MM.1S (cell line): ENCODE measurements at regions not wholly inside any gene's neighbourhood (a gene's known extent, or its start where the extent isn't known, plus 50 kb on each side); places are given as distances from the start of the nearest gene placed in this dataset.

Experiments
- EZH2phosphoT487 ChIP-seq: fragments of 300-600 bp; sonication (generic); IDR thresholded peaks from 2 replicates; pipeline ENCODE4 v1.6.1; 2018; ENCODE audit warnings: antibody characterized with exemption, low read length
- TF ChIP-seq, protein P1 (sequence below): fragments of 300-600 bp; sonication (generic); IDR thresholded peaks from 2 replicates; pipeline ENCODE4 v1.5.1; 2016; ENCODE audit warnings: antibody characterized with exemption, low read length, mixed read lengths

GRCh38 chr22:19577422-19577966 lies 53.3 kb upstream of the CLDN5 start:
- TF ChIP-seq, protein P1, sequence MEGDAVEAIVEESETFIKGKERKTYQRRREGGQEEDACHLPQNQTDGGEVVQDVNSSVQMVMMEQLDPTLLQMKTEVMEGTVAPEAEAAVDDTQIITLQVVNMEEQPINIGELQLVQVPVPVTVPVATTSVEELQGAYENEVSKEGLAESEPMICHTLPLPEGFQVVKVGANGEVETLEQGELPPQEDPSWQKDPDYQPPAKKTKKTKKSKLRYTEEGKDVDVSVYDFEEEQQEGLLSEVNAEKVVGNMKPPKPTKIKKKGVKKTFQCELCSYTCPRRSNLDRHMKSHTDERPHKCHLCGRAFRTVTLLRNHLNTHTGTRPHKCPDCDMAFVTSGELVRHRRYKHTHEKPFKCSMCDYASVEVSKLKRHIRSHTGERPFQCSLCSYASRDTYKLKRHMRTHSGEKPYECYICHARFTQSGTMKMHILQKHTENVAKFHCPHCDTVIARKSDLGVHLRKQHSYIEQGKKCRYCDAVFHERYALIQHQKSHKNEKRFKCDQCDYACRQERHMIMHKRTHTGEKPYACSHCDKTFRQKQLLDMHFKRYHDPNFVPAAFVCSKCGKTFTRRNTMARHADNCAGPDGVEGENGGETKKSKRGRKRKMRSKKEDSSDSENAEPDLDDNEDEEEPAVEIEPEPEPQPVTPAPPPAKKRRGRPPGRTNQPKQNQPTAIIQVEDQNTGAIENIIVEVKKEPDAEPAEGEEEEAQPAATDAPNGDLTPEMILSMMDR, result no peak
- TF ChIP-seq EZH2phosphoT487, result no peak
